ENCODE measurements at regions not wholly inside any gene's neighbourhood (a gene's known extent, or its start where the extent isn't known, plus 50 kb on each side); places are given as distances from the start of the nearest gene placed in this dataset.
"Not testable (repeated sequence)": the region's sequence is repeated elsewhere in the genome, so short reads cannot be mapped to it uniquely, and the experiment has no call there.

GRCh38 chr1:233722212-233722979 lies 108.5 kb downstream of the KCNK1 start:
- no peak for DNase-seq

GRCh38 chr1:233723387-233723786 lies 109.5 kb downstream of the KCNK1 start:
- no peak for DNase-seq

- not testable (repeated sequence) for DNase-seq
Measured at GRCh38 chr1:233724131-233724631, 110.3 kb downstream of the KCNK1 start.

DNA sequence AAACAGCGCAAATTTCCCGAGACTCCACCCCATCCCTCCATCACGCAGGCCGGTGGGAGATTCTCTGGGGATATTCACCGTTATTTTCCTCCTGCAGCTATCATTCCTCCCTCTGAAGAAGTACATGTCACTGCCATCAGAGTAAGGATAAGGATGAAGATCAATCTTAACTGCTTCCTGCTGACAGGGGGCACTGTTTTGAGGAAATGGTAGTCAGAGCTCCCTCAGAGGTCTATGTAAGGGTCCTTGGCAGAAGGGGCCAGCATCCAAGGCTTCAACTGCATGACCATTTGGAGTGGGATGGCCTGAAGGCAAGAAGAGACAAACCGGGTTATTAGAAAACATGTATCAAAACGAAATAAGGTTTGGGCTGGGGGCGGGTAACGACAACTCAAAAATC lies 111.5 kb downstream of the KCNK1 start:
- DNase-seq: no peak

DNA sequence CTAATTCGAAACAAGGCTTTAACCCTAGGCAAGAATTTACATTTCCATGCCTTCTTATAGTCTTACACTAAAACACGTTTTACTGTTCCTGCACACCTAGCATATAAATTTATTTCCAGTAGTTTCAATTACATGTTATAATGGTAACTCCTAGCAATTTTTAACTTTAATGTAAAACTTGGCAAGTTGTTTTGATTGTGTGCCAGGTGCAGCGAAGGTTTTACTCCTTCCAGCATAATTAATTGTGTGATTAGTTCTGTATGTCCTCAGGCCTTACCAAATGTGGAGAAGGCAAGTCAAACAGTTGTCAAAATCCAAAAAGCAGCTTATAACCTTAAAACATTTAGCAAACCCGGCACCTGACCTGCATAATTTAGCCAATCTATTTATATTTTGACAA lies 114.8 kb downstream of the KCNK1 start:
- DNase-seq: peak; percentile 46

GRCh38 chr1:233730380-233730779 lies 116.5 kb downstream of the KCNK1 start:
- no peak for DNase-seq

DNA sequence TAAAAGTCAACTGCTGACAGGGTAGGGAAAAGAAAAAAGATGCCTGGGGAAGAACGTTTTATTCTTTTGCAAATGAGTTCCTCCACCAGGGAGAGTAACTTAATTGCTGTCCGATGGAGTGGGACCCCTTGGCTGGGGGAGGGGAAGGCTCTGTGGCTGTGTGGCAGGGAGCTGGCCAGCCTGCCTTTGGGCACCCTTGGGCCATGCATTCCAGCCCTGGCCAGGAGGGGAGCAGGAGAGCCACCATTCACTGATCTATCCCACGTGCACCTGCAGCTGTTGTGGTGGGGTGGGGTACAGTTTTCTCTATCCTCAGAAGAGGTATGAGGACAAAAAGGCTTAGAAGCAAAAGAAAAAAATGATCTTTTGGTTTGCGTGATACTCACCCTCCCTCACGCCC lies 116.9 kb downstream of the KCNK1 start:
- peak; percentile 48 for DNase-seq

DNA sequence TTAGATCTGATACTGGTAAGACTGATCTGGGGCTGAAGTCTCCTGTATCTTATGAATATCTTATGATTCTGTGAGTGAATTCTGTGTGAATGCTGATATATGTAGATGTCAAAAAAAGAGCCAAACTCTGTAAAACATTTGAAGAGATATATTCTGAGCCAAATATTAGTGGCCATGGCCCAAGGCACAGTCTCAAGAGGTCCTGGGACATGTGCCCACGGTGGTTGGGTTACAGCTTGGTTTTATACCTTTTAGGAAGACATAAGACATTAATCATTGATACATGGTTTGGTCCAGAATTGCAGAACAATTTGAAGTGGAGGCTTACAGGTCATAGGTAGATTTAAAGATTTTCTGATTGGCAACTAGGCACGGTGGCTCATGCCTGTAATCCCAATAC lies 118.3 kb downstream of the KCNK1 start:
- no peak for DNase-seq

DNA sequence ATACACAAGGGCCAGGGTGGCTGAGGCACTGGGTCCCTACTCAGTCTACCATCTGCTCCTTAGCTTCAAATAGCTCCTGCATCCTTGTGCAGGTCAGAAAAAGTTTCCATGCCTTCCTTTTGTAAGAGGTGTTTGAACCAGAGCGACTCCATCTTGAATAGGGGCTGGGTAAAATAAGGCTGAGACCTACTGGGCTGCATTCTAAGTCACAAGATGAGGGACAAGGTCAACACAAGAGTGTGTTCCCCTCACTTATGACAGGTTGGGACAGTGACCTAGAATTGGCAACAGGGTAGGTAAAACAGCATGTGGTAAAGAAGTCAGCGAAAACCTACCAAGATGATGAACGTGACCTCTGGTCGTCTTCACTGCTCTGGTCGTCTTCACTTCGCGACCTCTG lies 120.5 kb downstream of the KCNK1 start:
- DNase-seq: no peak

- no peak for DNase-seq
Measured at GRCh38 chr1:233735331-233735730, 121.4 kb downstream of the KCNK1 start.

- no peak for DNase-seq
Measured at GRCh38 chr1:233735847-233736246, 121.9 kb downstream of the KCNK1 start.

DNA sequence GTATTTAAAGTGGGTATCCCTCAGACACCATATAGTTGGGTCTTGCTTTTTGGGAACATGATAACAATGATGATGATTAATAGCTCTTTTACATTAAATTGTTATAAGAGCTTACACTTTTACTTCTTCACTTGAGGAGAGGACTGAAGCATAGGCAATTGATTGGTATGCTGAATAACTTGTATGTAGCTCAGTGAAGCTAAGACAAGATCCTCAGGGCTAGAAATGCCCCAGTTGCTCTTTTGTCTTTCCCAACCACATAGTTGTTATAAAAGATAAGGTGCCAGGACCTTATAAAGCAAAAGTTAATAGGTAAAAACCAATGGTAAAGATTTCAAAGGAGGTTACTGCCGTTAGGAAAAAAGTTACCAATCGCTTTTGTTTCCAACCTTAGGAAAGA lies 123.4 kb downstream of the KCNK1 start:
- DNase-seq: no peak

DNA sequence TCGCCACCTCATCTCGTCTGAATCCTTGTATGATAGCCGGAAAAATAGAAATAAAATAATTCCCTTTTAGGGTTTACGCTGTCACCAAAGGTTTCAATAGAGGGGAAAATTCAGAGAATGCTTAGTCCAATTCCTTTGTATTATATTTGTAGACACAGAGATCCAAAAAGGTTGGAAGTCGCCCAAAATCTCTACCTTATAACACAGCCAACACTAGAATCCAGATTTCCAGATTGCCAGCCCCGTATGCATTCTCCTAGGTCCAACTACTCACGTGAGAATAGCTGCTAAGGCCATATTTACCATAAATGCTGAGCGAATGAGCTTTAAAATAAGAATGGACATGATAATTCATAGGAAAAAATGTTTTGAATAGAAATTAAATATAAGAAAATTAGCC lies 124.5 kb downstream of the KCNK1 start:
- no peak for DNase-seq

GRCh38 chr1:233738850-233739249 lies 124.9 kb downstream of the KCNK1 start:
- no peak for DNase-seq

DNA sequence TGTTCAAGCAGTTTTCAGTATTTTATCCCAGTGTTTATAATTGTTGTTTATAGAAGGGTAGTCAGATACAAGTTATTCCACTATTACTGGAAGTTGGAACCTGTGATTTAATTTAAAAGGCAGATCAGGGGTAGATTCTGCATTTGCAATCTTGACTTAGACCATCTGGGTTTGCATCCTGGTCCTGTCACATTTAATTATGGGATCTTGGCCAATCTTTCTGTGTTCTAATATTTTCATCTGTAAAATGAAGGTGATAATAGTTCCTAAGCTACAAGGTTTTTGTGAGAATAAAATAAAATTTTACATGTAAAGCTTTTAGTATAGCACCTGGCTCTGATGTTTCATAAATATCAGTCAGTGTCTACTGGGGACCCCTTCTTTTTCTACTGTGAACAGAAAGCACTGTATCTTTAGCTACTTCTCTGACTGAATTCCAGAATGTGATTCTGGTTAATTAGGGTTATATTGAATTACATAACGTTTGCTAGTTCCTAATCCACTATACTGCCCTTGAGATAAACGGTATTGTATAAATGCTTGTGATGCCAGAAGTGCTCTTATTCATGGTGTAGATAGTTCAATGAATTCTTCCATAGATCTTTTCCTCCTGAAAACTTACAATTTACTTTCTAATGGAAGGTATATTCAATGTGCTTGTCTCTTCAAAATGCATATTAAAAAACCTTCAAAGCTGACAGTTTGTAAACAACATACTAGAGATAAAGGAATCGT lies 131.0 kb downstream of the KCNK1 start:
- no peak for DNase-seq

DNA sequence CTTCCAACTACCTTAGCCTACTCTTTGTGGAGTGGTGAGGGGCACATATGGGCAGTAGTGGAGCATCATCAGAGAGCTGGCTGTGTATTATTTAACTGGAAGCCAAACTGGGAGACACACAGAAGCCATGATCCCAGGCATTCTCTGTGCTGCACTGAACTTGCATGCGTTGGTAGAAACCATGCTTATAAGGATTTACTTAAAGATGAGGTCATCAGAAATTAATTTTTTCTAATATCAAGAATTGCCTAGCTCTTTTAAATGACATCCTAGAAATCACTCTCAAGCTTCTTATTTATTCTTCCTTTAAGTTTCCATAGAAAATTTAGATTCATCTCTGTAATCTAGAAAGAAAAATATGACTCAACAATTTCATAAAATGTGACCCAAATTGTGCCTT lies 136.2 kb downstream of the KCNK1 start:
- no peak for DNase-seq

DNA sequence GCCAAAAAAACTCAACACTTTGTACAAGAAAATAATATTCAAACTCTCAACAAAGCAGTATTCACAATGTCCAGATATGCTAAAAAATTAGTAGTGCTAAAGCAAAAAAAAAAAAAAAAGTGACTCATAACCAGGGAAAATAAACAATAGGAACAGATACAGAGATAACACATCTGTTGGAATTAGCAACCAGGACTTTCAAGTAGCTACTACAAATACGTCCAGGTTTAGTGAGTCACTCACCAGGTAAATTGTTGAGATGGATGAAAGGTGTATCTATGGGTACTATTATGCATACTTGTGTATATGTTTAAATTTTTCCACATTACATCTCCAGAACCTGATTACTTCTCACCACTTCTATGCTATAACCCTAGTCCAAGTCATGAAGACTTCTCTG lies 144.8 kb upstream of the SLC35F3 start:
- DNase-seq: no peak

- DNase-seq: not testable (repeated sequence)
Measured at GRCh38 chr1:233764304-233764703, 140.2 kb upstream of the SLC35F3 start.

DNA sequence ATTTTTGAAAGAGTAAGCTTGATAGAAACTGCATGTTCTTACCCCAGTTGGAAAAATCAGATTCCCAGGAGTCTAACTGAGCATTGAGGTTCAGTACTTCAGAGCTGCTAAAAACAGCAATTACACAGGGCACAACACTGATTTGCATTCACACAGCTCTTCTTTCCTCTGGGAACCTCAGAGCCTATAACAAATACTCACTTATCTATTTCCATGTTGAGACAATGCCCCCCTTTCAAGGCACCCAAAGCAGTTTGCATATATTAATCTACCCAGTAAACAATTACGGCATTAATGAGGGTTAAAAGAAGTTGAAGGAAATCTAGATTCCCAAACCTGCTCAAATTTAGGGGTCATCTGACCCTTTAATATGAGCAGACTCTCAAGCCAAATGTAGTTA lies 126.9 kb upstream of the SLC35F3 start:
- no peak for DNase-seq

- no peak for DNase-seq
Measured at GRCh38 chr1:233780049-233780448, 124.4 kb upstream of the SLC35F3 start.

DNA sequence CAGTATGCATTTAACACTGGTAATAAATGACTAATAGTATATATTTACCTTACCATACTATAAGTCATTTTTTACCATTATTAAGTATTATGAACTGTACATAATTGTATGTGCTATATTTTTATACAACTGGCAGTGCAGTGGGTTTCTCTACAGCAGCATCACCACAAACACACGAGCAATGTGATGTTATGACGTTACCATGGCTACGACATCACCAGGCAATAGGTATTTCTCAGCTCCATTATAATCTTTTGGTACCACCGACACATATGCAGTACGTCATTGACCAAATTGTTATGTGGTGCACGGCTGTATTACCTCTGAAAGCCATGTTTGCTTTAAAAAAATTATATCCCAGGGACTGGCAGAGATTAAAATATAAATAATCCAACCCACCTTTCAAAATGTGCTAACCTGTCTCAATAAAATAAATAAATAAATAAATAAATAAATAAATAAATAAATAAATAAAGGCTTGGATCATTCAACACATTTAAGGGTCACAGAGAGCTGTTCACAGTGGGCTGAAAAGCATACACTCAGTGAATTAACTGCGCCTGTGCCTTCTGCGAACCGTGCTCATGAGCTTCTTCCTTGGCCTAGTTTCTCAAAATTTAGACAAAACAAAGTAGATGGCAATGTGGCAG lies 121.4 kb upstream of the SLC35F3 start:
- no peak for DNase-seq

- no peak for DNase-seq
Measured at GRCh38 chr1:233787599-233787998, 116.9 kb upstream of the SLC35F3 start.

- no peak for DNase-seq
Measured at GRCh38 chr1:233788687-233789086, 115.8 kb upstream of the SLC35F3 start.

- DNase-seq: no peak
Measured at GRCh38 chr1:233790121-233790520, 114.4 kb upstream of the SLC35F3 start.
